IgD-negative memory B cell (primary cell): ENCODE measurements at regions not wholly inside any gene's neighbourhood (a gene's known extent, or its start where the extent isn't known, plus 50 kb on each side); places are given as distances from the start of the nearest gene placed in this dataset.

Experiments
- H3K27ac Mint-ChIP-seq, 3 donors: one replicate each; pipeline ENCODE4 v1.8.0; 2020 to 2022; ENCODE audit warnings: mild to moderate bottlenecking in 3 of 3, mixed read lengths in 3 of 3, moderate library complexity in 1 of 3
- H3K27me3 Mint-ChIP-seq: one replicate; pipeline ENCODE4 v1.8.0; 2021; ENCODE audit warnings: mixed read lengths
- H3K36me3 Mint-ChIP-seq: one replicate; pipeline ENCODE4 v1.8.0; 2020; ENCODE audit warnings: mild to moderate bottlenecking, mixed read lengths
- H3K4me1 Mint-ChIP-seq, 3 donors: one replicate each; pipeline ENCODE4 v1.8.0; 2020 to 2022; ENCODE audit warnings: mixed read lengths in 3 of 3, mild to moderate bottlenecking in 1 of 3
- H3K4me3 Mint-ChIP-seq, 4 donors: one replicate each; pipeline ENCODE4 v1.8.0; 2020 to 2022; ENCODE audit warnings: mild to moderate bottlenecking in 4 of 4, mixed read lengths in 4 of 4, moderate library complexity in 3 of 4
- H3K9me3 Mint-ChIP-seq, 3 donors: one replicate each; pipeline ENCODE4 v1.8.0; 2020 to 2021; ENCODE audit warnings: mixed read lengths in 3 of 3, mild to moderate bottlenecking in 1 of 3

DNA sequence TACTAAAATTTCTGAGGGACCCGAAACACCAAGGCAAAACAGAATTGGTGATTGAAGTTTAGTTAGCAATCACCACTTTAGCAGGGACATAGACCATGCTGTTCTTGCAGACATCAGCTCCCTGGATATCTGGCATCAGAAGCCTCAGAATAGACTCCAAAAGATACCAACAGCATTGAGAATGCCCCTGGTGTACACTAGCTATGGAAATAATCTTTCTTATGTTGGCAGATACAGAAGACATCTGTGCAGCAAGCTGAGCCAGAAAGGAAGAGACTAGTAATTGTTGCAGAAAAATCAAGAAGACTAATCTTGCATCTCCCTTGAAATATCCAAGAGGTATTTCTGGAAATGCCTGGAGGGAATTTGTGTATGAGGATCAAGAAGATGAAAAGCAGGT lies 521.6 kb downstream of the TRHDE start:
- H3K9me3 Mint-ChIP-seq: peaks cover 2 to 23% (median 15%) of the 10 kb centered on the region in 3 donors
- no peak overlapping the region for H3K27ac Mint-ChIP-seq
- no peaks in the 10 kb centered on the region for H3K27me3 Mint-ChIP-seq
- H3K36me3 Mint-ChIP-seq: no peaks in the 10 kb centered on the region
- H3K4me1 Mint-ChIP-seq: no peaks in the 10 kb centered on the region
- no peak overlapping the region for H3K4me3 Mint-ChIP-seq

GRCh38 chr12:72815421-72815820 lies 543.3 kb downstream of the TRHDE start:
- no peak overlapping the region for H3K4me3 Mint-ChIP-seq
- H3K9me3 Mint-ChIP-seq: peaks cover 6 to 14% (median 7%) of the 10 kb centered on the region in 3 donors
- H3K27ac Mint-ChIP-seq: no peak overlapping the region
- no peaks in the 10 kb centered on the region for H3K27me3 Mint-ChIP-seq
- H3K36me3 Mint-ChIP-seq: no peaks in the 10 kb centered on the region
- H3K4me1 Mint-ChIP-seq: no peaks in the 10 kb centered on the region

GRCh38 chr12:72828662-72829324 lies 556.6 kb downstream of the TRHDE start:
- peaks cover 2% of the 10 kb centered on the region for H3K36me3 Mint-ChIP-seq
- no peak overlapping the region for H3K27ac Mint-ChIP-seq
- no peaks in the 10 kb centered on the region for H3K4me1 Mint-ChIP-seq
- H3K27me3 Mint-ChIP-seq: no peaks in the 10 kb centered on the region
- no peak overlapping the region for H3K4me3 Mint-ChIP-seq
- peaks cover 2 to 7% (median 2%) of the 10 kb centered on the region in 3 donors for H3K9me3 Mint-ChIP-seq

- H3K4me3 Mint-ChIP-seq: no peak overlapping the region
- no peaks in the 10 kb centered on the region for H3K4me1 Mint-ChIP-seq
- H3K9me3 Mint-ChIP-seq: peaks cover 0 to 3% (median 2%) of the 10 kb centered on the region in 3 donors
- peaks cover 2% of the 10 kb centered on the region for H3K36me3 Mint-ChIP-seq
- H3K27me3 Mint-ChIP-seq: no peaks in the 10 kb centered on the region
- H3K27ac Mint-ChIP-seq: no peak overlapping the region
Measured at GRCh38 chr12:72829838-72830237, 557.7 kb downstream of the TRHDE start.

- Mint-ChIP-seq H3K27ac (no peak overlapping the region), H3K27me3 (no peaks in the 10 kb centered on the region), H3K4me1 (no peaks in the 10 kb centered on the region), H3K9me3 (peaks cover 0 to 2% (median 0%) of the 10 kb centered on the region in 3 donors), H3K36me3 (no peaks in the 10 kb centered on the region), H3K4me3 (no peak overlapping the region)
Measured at GRCh38 chr12:72832024-72832423, 559.9 kb downstream of the TRHDE start.

GRCh38 chr12:72836194-72836593 lies 564.0 kb downstream of the TRHDE start:
- Mint-ChIP-seq H3K4me1 (peaks cover 0 to 2% (median 0%) of the 10 kb centered on the region in 3 donors), H3K9me3 (peaks cover 0 to 5% (median 1%) of the 10 kb centered on the region in 3 donors), H3K36me3 (no peaks in the 10 kb centered on the region), H3K27me3 (no peaks in the 10 kb centered on the region), H3K4me3 (no peak overlapping the region), H3K27ac (no peak overlapping the region)

DNA sequence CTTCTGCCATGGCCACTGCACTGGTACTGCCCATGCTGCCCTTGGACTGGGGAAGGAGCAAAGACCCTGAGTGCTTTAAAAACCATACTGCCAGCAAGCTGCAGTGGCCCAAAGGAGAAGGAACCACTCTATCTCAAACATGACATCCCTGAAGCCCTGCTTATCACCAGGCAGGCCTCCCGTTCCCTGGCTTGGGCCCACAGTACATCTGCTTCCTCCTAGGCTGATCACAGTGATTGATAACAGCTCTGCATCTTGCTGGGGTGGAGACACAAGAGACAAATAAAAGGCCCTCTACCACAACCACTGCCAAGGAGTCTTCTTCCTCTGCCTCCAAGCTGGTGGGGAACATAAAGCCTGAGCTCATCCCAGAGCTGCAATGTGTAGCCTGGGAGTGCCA lies 567.5 kb downstream of the TRHDE start:
- Mint-ChIP-seq H3K4me1 (peaks cover 0 to 2% (median 0%) of the 10 kb centered on the region in 3 donors), H3K27ac (no peak overlapping the region), H3K27me3 (no peaks in the 10 kb centered on the region), H3K4me3 (no peak overlapping the region), H3K9me3 (peaks cover 7 to 14% (median 8%) of the 10 kb centered on the region in 3 donors), H3K36me3 (no peaks in the 10 kb centered on the region)

- peaks cover 1% of the 10 kb centered on the region for H3K36me3 Mint-ChIP-seq
- peaks cover 0 to 4% (median 2%) of the 10 kb centered on the region in 3 donors for H3K9me3 Mint-ChIP-seq
- H3K27me3 Mint-ChIP-seq: no peaks in the 10 kb centered on the region
- no peak overlapping the region for H3K27ac Mint-ChIP-seq
- H3K4me1 Mint-ChIP-seq: no peaks in the 10 kb centered on the region
- no peak overlapping the region for H3K4me3 Mint-ChIP-seq
Measured at GRCh38 chr12:72863671-72864070, 591.5 kb downstream of the TRHDE start.

DNA sequence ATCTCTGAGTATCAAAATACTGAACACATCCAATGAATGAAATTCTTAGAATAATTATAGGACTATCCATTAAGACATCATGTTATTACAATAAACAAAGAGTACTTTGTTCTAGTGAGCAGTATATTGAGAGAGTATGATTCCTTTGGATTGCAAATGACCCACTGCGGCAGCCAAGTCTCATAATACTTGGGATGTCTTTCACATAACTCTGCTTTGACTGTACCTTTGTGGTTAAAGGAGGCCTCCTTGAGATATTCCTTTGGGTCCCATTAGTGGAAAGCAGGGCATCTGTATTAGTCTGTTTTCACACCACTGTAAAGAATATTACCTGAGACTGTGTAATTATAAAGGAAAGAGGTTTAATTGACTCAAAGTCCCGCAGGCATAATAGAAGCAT lies 593.8 kb downstream of the TRHDE start:
- Mint-ChIP-seq H3K4me1 (no peaks in the 10 kb centered on the region), H3K27ac (no peak overlapping the region), H3K9me3 (peaks cover 0 to 6% (median 0%) of the 10 kb centered on the region in 3 donors), H3K27me3 (no peaks in the 10 kb centered on the region), H3K4me3 (no peak overlapping the region), H3K36me3 (no peaks in the 10 kb centered on the region)

- Mint-ChIP-seq H3K36me3 (peaks cover 1% of the 10 kb centered on the region), H3K4me1 (no peaks in the 10 kb centered on the region), H3K4me3 (no peak overlapping the region), H3K27ac (no peak overlapping the region), H3K9me3 (peaks cover 0 to 5% (median 5%) of the 10 kb centered on the region in 3 donors), H3K27me3 (no peaks in the 10 kb centered on the region)
Measured at GRCh38 chr12:72869024-72869423, 596.9 kb downstream of the TRHDE start.

DNA sequence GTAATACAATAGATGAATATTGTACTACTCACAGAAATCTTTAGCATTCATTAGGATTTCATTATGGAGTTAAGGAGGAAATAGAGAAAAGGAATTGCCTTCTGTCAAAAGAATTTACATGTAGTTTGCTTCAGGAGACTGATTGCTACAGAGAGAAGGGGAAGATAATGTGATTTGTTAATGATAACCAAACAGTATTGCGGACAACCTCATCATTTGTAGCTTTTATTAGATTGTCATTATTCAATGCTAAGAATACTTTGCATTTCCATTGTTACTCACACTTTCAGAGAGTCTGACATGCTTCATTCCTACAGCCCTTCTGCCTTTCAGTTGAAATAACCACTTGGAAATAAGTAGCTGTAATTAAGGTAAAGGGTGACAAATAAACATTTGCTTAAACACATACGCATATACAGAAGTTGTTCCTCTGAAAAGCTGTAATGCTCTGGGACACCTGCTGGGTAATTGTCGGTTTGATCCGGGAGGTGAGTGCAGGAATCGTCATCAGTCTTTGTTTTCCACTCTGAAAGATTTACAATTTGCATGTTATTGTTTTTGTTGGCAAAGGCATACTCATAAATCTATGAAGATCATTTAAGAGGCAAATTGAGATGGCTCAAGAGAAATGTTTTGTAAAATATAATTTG lies 600.2 kb downstream of the TRHDE start:
- Mint-ChIP-seq H3K27ac (no peak overlapping the region), H3K4me3 (no peak overlapping the region), H3K27me3 (no peaks in the 10 kb centered on the region), H3K9me3 (peaks cover 7 to 20% (median 7%) of the 10 kb centered on the region in 3 donors), H3K36me3 (peaks cover 2% of the 10 kb centered on the region), H3K4me1 (no peaks in the 10 kb centered on the region)

- Mint-ChIP-seq H3K27me3 (no peaks in the 10 kb centered on the region), H3K9me3 (peaks cover 7 to 23% (median 7%) of the 10 kb centered on the region in 3 donors), H3K27ac (no peak overlapping the region), H3K4me1 (no peaks in the 10 kb centered on the region), H3K4me3 (no peak overlapping the region), H3K36me3 (peaks cover 2% of the 10 kb centered on the region)
Measured at GRCh38 chr12:72872996-72873395, 600.8 kb downstream of the TRHDE start.

- peaks cover 5 to 23% (median 11%) of the 10 kb centered on the region in 3 donors for H3K9me3 Mint-ChIP-seq
- H3K4me3 Mint-ChIP-seq: no peak overlapping the region
- H3K36me3 Mint-ChIP-seq: peaks cover 2% of the 10 kb centered on the region
- H3K27ac Mint-ChIP-seq: no peak overlapping the region
- H3K4me1 Mint-ChIP-seq: no peaks in the 10 kb centered on the region
- no peaks in the 10 kb centered on the region for H3K27me3 Mint-ChIP-seq
Measured at GRCh38 chr12:72876092-72876491, 603.9 kb downstream of the TRHDE start.

- H3K9me3 Mint-ChIP-seq: peaks cover 0 to 2% (median 0%) of the 10 kb centered on the region in 3 donors
- H3K4me3 Mint-ChIP-seq: no peak overlapping the region
- H3K4me1 Mint-ChIP-seq: no peaks in the 10 kb centered on the region
- H3K36me3 Mint-ChIP-seq: no peaks in the 10 kb centered on the region
- no peak overlapping the region for H3K27ac Mint-ChIP-seq
- H3K27me3 Mint-ChIP-seq: no peaks in the 10 kb centered on the region
Measured at GRCh38 chr12:72888693-72889092, 616.5 kb downstream of the TRHDE start.

DNA sequence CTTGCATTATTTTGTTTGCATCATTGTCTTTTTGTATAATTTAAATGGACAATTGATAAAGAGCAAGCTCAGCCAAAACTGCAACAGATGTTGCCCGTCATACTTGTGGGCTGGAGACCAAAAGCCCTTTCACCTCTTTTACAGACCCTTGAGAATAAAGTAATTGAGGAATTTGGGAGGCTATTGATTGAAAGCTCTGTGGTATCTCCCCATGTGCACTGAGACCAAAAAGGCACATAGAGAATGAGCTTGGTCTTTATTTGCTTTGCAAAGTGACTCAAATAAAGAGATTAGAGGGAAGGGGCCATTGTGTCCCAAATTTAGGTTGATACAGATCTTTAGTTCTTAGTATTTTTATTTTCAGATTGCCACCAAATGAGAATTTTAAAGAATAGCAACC lies 617.6 kb downstream of the TRHDE start:
- Mint-ChIP-seq H3K27me3 (no peaks in the 10 kb centered on the region), H3K4me3 (no peak overlapping the region), H3K36me3 (no peaks in the 10 kb centered on the region), H3K9me3 (peaks cover 0 to 2% (median 0%) of the 10 kb centered on the region in 3 donors), H3K4me1 (no peaks in the 10 kb centered on the region), H3K27ac (no peak overlapping the region)

GRCh38 chr12:72901685-72902084 lies 629.5 kb downstream of the TRHDE start:
- peaks cover 0 to 3% (median 2%) of the 10 kb centered on the region in 3 donors for H3K4me1 Mint-ChIP-seq
- H3K9me3 Mint-ChIP-seq: peaks cover 0 to 5% (median 2%) of the 10 kb centered on the region in 3 donors
- H3K27me3 Mint-ChIP-seq: no peaks in the 10 kb centered on the region
- no peak overlapping the region for H3K4me3 Mint-ChIP-seq
- H3K36me3 Mint-ChIP-seq: peaks cover 2% of the 10 kb centered on the region
- no peak overlapping the region for H3K27ac Mint-ChIP-seq
